GM21786 (cell line): ENCODE measurements at regions not wholly inside any gene's neighbourhood (a gene's known extent, or its start where the extent isn't known, plus 50 kb on each side); places are given as distances from the start of the nearest gene placed in this dataset.
"Not testable (repeated sequence)": the region's sequence is repeated elsewhere in the genome, so short reads cannot be mapped to it uniquely, and the experiment has no call there.

Source experiments
- ATAC-seq: cut with Tn5 transposase; IDR thresholded peaks from one replicate; pipeline ENCODE4 v1.9.1; 2021; ENCODE audit not compliant: unreplicated experiment

- no peak for ATAC-seq
These were observed 112.2 kb downstream of the GOSR1 start for GRCh38 chr17:30589431-30589830.

- no peak for ATAC-seq
These were observed 111.6 kb downstream of the GOSR1 start for GRCh38 chr17:30588798-30589247.

GRCh38 chr17:30586818-30587595 lies 109.8 kb downstream of the GOSR1 start:
- no peak for ATAC-seq

GRCh38 chr17:30584810-30585209 lies 107.6 kb downstream of the GOSR1 start:
- ATAC-seq, result no peak

- no peak for ATAC-seq
These were observed 103.7 kb downstream of the GOSR1 start for GRCh38 chr17:30580916-30581315.

GRCh38 chr17:30579610-30580315 lies 102.6 kb downstream of the GOSR1 start:
- ATAC-seq, result no peak

GRCh38 chr17:30578015-30578717 lies 101.0 kb downstream of the GOSR1 start:
- not testable (repeated sequence) for ATAC-seq
